ENCODE measurements at regions not wholly inside any gene's neighbourhood (a gene's known extent, or its start where the extent isn't known, plus 50 kb on each side); places are given as distances from the start of the nearest gene placed in this dataset.

- intact Hi-C loops (cut with micrococcal nuclease) = no loop called here
- H3K4me3 Mint-ChIP-seq = no peak overlapping the region
- no peaks in the 10 kb centered on the region for H3K27me3 ChIP-seq (ENCODE audit: control insufficient read depth in 2 of 2, insufficient read depth in 2 of 2, low read length in 2 of 2)
Measured at GRCh38 chr11:91776655-91777054, 448.0 kb upstream of the FAT3 start.

GRCh38 chr11:91773090-91773489 lies 451.5 kb upstream of the FAT3 start:
- Histone ChIP-seq H3K27me3 (ENCODE audit: control insufficient read depth in 2 of 2, insufficient read depth in 2 of 2, low read length in 2 of 2) (no peaks in the 10 kb centered on the region), H4K20me1 (ENCODE audit: insufficient read depth, low read length) (no peaks in the 10 kb centered on the region), H3K4me3 (replicated peaks in 1 of 3; ENCODE audit: low read depth in 2 of 3, low read length in 3 of 3) (no peak overlapping the region), H3K79me2 (ENCODE audit: insufficient read depth, low read length) (no peaks in the 10 kb centered on the region), H3K36me3 (replicated peaks in 1 of 2; ENCODE audit: control insufficient read depth in 1 of 2, insufficient read depth in 2 of 2, low read length in 2 of 2) (no peaks in the 10 kb centered on the region), H3K9ac (ENCODE audit: insufficient read depth, low read length, poor library complexity, severe bottlenecking) (no peak overlapping the region), H3K4me1 (ENCODE audit: control insufficient read depth in 1 of 2, insufficient read depth in 2 of 2, low read length in 2 of 2) (no peaks in the 10 kb centered on the region), H3K9me3 (replicated peaks in 1 of 2; ENCODE audit: control insufficient read depth in 1 of 2, insufficient read depth in 1 of 2, low read length in 2 of 2) (peaks cover 3 to 12% of the 10 kb centered on the region in 2 donors), H2AFZ (ENCODE audit: insufficient read depth, low read depth, low read length, poor library complexity, severe bottlenecking) (no peak overlapping the region), H3K4me2 (replicated peaks; ENCODE audit: extremely low read depth, low read length, poor library complexity, severe bottlenecking) (no peak overlapping the region), H3K27ac (ENCODE audit: low read depth in 1 of 2, low read length in 2 of 2) (no peak overlapping the region)
- Mint-ChIP-seq H3K4me1 (no peaks in the 10 kb centered on the region), H3K9me3 (peaks cover 0 to 7% (median 3%) of the 10 kb centered on the region in 7 donors), H3K27me3 (ENCODE audit: low read depth in 3 of 3) (no peaks in the 10 kb centered on the region), H3K36me3 (no peaks in the 10 kb centered on the region), H3K4me3 (no peak overlapping the region), H3K27ac (no peak overlapping the region)
- intact Hi-C loops (cut with micrococcal nuclease) = no loop called here
- DNase-seq = no peak
- no peak for TF ChIP-seq CTCF (IDR thresholded peaks at IDR 0.05)
- WGBS (ENCODE audit: insufficient coverage) = 58% methylated on average over 1 of the region's 2 CpGs

More at GRCh38 chr11:91776655-91777054, 448.0 kb upstream of the FAT3 start:
- no peaks in the 10 kb centered on the region for H3K4me1 Mint-ChIP-seq
- Histone ChIP-seq H4K20me1 (ENCODE audit: insufficient read depth, low read length) (no peaks in the 10 kb centered on the region), H3K9ac (ENCODE audit: insufficient read depth, low read length, poor library complexity, severe bottlenecking) (no peak overlapping the region), H3K4me3 (replicated peaks in 1 of 3; ENCODE audit: low read depth in 2 of 3, low read length in 3 of 3) (no peak overlapping the region), H3K27ac (ENCODE audit: low read depth in 1 of 2, low read length in 2 of 2) (no peak overlapping the region), H3K4me1 (ENCODE audit: control insufficient read depth in 1 of 2, insufficient read depth in 2 of 2, low read length in 2 of 2) (no peaks in the 10 kb centered on the region), H2AFZ (ENCODE audit: insufficient read depth, low read depth, low read length, poor library complexity, severe bottlenecking) (no peak overlapping the region), H3K36me3 (replicated peaks in 1 of 2; ENCODE audit: control insufficient read depth in 1 of 2, insufficient read depth in 2 of 2, low read length in 2 of 2) (no peaks in the 10 kb centered on the region), H3K79me2 (ENCODE audit: insufficient read depth, low read length) (no peaks in the 10 kb centered on the region), H3K9me3 (replicated peaks in 1 of 2; ENCODE audit: control insufficient read depth in 1 of 2, insufficient read depth in 1 of 2, low read length in 2 of 2) (peaks cover 0 to 12% of the 10 kb centered on the region in 2 donors), H3K4me2 (replicated peaks; ENCODE audit: extremely low read depth, low read length, poor library complexity, severe bottlenecking) (no peak overlapping the region)
- 70% methylated on average over 2 of the region's 2 CpGs for WGBS (ENCODE audit: insufficient coverage)
- H3K27ac Mint-ChIP-seq = no peak overlapping the region
- H3K36me3 Mint-ChIP-seq = no peaks in the 10 kb centered on the region
- no peaks in the 10 kb centered on the region for H3K27me3 Mint-ChIP-seq (ENCODE audit: low read depth in 3 of 3)
- TF ChIP-seq CTCF (IDR thresholded peaks at IDR 0.05) = no peak
- DNase-seq = no peak
- H3K9me3 Mint-ChIP-seq = peaks cover 0 to 7% (median 3%) of the 10 kb centered on the region in 7 donors

Measured in CD14-positive monocyte (primary cell).